ENCODE measurements at regions not wholly inside any gene's neighbourhood (a gene's known extent, or its start where the extent isn't known, plus 50 kb on each side); places are given as distances from the start of the nearest gene placed in this dataset.

DNA sequence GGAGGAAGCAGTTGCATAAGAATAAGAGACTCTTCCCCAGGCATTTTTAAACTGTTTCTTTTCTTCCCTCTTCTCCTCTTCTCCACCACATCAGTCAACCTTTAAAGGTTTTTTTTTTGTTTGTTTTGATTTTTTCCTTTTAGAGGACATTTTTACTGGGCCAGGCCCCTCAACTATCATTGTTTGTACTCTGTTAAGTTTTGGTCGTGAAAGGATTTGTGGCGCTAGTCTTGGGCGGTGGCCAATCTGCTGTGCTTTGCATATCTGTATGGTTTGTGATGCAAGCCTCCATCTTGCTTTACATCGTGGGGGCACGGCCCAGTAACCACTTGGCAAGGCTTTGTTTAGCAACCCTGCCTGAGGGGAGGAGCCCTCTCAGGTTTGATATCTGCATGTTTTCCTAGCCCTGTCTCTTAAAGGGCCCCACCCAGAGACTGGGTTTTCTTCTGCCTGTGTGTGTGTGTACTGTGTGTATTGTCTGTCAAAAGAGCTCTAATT, 101.9 kb upstream of the SLITRK2 start:
- Mint-ChIP-seq H3K27ac (no peak overlapping the region), H3K27me3 (ENCODE audit: low read depth in 3 of 3) (no peaks in the 10 kb centered on the region), H3K4me1 (no peaks in the 10 kb centered on the region), H3K9me3 (peaks cover 0 to 4% (median 2%) of the 10 kb centered on the region in 7 donors), H3K36me3 (no peaks in the 10 kb centered on the region), H3K4me3 (no peak overlapping the region)
- no CpG with 5 or more reads among the region's 5 CpGs for WGBS (ENCODE audit: insufficient coverage)
- intact Hi-C loops (cut with micrococcal nuclease) = no loop called here
- peaks cover 0 to 3% of the 10 kb centered on the region in 2 donors for H3K9me3 ChIP-seq (replicated peaks in 1 of 2; ENCODE audit: control insufficient read depth in 1 of 2, insufficient read depth in 1 of 2, low read length in 2 of 2)
- DNase-seq = no peak
- TF ChIP-seq, protein P1, sequence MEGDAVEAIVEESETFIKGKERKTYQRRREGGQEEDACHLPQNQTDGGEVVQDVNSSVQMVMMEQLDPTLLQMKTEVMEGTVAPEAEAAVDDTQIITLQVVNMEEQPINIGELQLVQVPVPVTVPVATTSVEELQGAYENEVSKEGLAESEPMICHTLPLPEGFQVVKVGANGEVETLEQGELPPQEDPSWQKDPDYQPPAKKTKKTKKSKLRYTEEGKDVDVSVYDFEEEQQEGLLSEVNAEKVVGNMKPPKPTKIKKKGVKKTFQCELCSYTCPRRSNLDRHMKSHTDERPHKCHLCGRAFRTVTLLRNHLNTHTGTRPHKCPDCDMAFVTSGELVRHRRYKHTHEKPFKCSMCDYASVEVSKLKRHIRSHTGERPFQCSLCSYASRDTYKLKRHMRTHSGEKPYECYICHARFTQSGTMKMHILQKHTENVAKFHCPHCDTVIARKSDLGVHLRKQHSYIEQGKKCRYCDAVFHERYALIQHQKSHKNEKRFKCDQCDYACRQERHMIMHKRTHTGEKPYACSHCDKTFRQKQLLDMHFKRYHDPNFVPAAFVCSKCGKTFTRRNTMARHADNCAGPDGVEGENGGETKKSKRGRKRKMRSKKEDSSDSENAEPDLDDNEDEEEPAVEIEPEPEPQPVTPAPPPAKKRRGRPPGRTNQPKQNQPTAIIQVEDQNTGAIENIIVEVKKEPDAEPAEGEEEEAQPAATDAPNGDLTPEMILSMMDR (IDR thresholded peaks at IDR 0.05) = no peak
- no peak overlapping the region for H3K4me2 ChIP-seq (replicated peaks; ENCODE audit: extremely low read depth, low read length, poor library complexity, severe bottlenecking)
- H3K27me3 ChIP-seq (ENCODE audit: control insufficient read depth in 2 of 2, insufficient read depth in 2 of 2, low read length in 2 of 2) = no peaks in the 10 kb centered on the region
- no peaks in the 10 kb centered on the region for H4K20me1 ChIP-seq (ENCODE audit: insufficient read depth, low read length)
- H3K4me3 ChIP-seq (replicated peaks in 1 of 3; ENCODE audit: low read depth in 2 of 3, low read length in 3 of 3) = no peak overlapping the region
- H2AFZ ChIP-seq (ENCODE audit: insufficient read depth, low read depth, low read length, poor library complexity, severe bottlenecking) = no peak overlapping the region
- H3K27ac ChIP-seq (ENCODE audit: low read depth in 1 of 2, low read length in 2 of 2) = no peak overlapping the region
- no peak overlapping the region for H3K9ac ChIP-seq (ENCODE audit: insufficient read depth, low read length, poor library complexity, severe bottlenecking)
- H3K4me1 ChIP-seq (ENCODE audit: control insufficient read depth in 1 of 2, insufficient read depth in 2 of 2, low read length in 2 of 2) = no peaks in the 10 kb centered on the region
- no peaks in the 10 kb centered on the region for H3K36me3 ChIP-seq (replicated peaks in 1 of 2; ENCODE audit: control insufficient read depth in 1 of 2, insufficient read depth in 2 of 2, low read length in 2 of 2)
- H3K79me2 ChIP-seq (ENCODE audit: insufficient read depth, low read length) = no peaks in the 10 kb centered on the region

DNA sequence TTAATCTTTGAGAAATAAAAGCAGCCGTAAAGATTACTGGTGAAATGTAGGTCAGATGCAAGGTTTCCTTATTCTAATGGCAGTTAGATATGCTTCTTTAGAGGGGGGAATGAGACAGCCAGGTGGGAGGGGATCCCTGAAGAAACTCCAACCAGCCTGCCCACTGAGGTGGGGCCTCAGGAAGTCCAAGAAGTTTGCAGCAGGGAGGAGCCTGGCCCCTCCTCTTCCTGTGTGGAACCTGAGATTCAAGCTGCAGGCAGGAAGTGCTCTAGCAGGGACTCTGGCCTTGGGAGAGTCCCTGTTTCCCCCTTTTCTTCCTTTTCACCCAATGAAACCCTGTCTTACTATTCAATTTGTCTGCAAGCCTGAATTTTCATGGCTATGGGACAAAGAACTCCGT, 101.4 kb upstream of the SLITRK2 start:
- peaks cover 0 to 2% (median 0%) of the 10 kb centered on the region in 7 donors for H3K9me3 Mint-ChIP-seq
- Histone ChIP-seq H3K27me3 (ENCODE audit: control insufficient read depth in 2 of 2, insufficient read depth in 2 of 2, low read length in 2 of 2) (no peaks in the 10 kb centered on the region), H3K36me3 (replicated peaks in 1 of 2; ENCODE audit: control insufficient read depth in 1 of 2, insufficient read depth in 2 of 2, low read length in 2 of 2) (no peaks in the 10 kb centered on the region), H3K9ac (ENCODE audit: insufficient read depth, low read length, poor library complexity, severe bottlenecking) (no peak overlapping the region), H3K4me2 (replicated peaks; ENCODE audit: extremely low read depth, low read length, poor library complexity, severe bottlenecking) (no peak overlapping the region), H3K27ac (ENCODE audit: low read depth in 1 of 2, low read length in 2 of 2) (no peak overlapping the region), H4K20me1 (ENCODE audit: insufficient read depth, low read length) (no peaks in the 10 kb centered on the region), H3K79me2 (ENCODE audit: insufficient read depth, low read length) (no peaks in the 10 kb centered on the region), H3K4me1 (ENCODE audit: control insufficient read depth in 1 of 2, insufficient read depth in 2 of 2, low read length in 2 of 2) (no peaks in the 10 kb centered on the region), H3K9me3 (replicated peaks in 1 of 2; ENCODE audit: control insufficient read depth in 1 of 2, insufficient read depth in 1 of 2, low read length in 2 of 2) (no peaks in the 10 kb centered on the region), H2AFZ (ENCODE audit: insufficient read depth, low read depth, low read length, poor library complexity, severe bottlenecking) (no peak overlapping the region), H3K4me3 (replicated peaks in 1 of 3; ENCODE audit: low read depth in 2 of 3, low read length in 3 of 3) (no peak overlapping the region)
- no peak overlapping the region for H3K27ac Mint-ChIP-seq
- DNase-seq = no peak
- WGBS (ENCODE audit: insufficient coverage) = no CpG with 5 or more reads among the region's 2 CpGs
- TF ChIP-seq, protein P1 (IDR thresholded peaks at IDR 0.05) = no peak
- H3K36me3 Mint-ChIP-seq = no peaks in the 10 kb centered on the region
- H3K4me1 Mint-ChIP-seq = no peaks in the 10 kb centered on the region
- no peaks in the 10 kb centered on the region for H3K27me3 Mint-ChIP-seq (ENCODE audit: low read depth in 3 of 3)
- intact Hi-C loops (cut with micrococcal nuclease) = no loop called here
- H3K4me3 Mint-ChIP-seq = no peak overlapping the region

All from CD14-positive monocyte (primary cell).